ENCODE measurements at regions not wholly inside any gene's neighbourhood (a gene's known extent, or its start where the extent isn't known, plus 50 kb on each side); places are given as distances from the start of the nearest gene placed in this dataset.

- Histone ChIP-seq H3K4me1 (ENCODE audit: insufficient read depth, low read length) (peaks cover 7% of the 10 kb centered on the region), H3K4me2 (ENCODE audit: low read length) (no peak overlapping the region), H3K27ac (ENCODE audit: low read length) (no peak overlapping the region), H3K9me2 (replicated peaks; ENCODE audit: low read length) (no peaks in the 10 kb centered on the region), H3K4me3 (ENCODE audit: low read length) (no peak overlapping the region), H4K20me1 (ENCODE audit: low read length) (no peaks in the 10 kb centered on the region), H3K27me3 (ENCODE audit: low read length) (no peaks in the 10 kb centered on the region), H3K9me3 (ENCODE audit: low read length) (no peaks in the 10 kb centered on the region), H2AFZ (ENCODE audit: low read length) (no peak overlapping the region), H3F3A (ENCODE audit: low read length, unreplicated experiment) (no peaks in the 10 kb centered on the region), H3K36me3 (ENCODE audit: low read depth, low read length) (no peaks in the 10 kb centered on the region), H3K79me2 (ENCODE audit: low read length) (no peaks in the 10 kb centered on the region), H3K9ac (ENCODE audit: low read length) (no peak overlapping the region)
- no peak for TF ChIP-seq EZH2phosphoT487 (IDR thresholded peaks at IDR 0.05; ENCODE audit: borderline replicate concordance, low read length)
- no peak for TF ChIP-seq CTCF (conservative IDR thresholded peaks at IDR 0.05; ENCODE audit: low read depth, low read length)
- TF ChIP-seq EZH2 (IDR thresholded peaks at IDR 0.05; ENCODE audit: low read length, unreplicated experiment) = no peak
- ATAC-seq (no peak), DNase-seq (no peak)
- POLR2A ChIA-PET (ENCODE audit: unreplicated experiment) = no interaction called here
- CTCF ChIA-PET = no interaction called here
- no TSS peak for BruUV-seq (replicated peaks)
- intact Hi-C loops (cut with micrococcal nuclease) = no loop called here
Measured at GRCh38 chr5:124920909-124921666, 174.6 kb upstream of the ZNF608 start.

- BruUV-seq (replicated peaks) = no TSS peak
- Histone ChIP-seq H3K4me1 (ENCODE audit: insufficient read depth, low read length) (peaks cover 7% of the 10 kb centered on the region), H3F3A (ENCODE audit: low read length, unreplicated experiment) (no peaks in the 10 kb centered on the region), H2AFZ (ENCODE audit: low read length) (no peak overlapping the region), H3K27ac (ENCODE audit: low read length) (no peak overlapping the region), H4K20me1 (ENCODE audit: low read length) (no peaks in the 10 kb centered on the region), H3K27me3 (ENCODE audit: low read length) (no peaks in the 10 kb centered on the region), H3K4me2 (ENCODE audit: low read length) (no peak overlapping the region), H3K79me2 (ENCODE audit: low read length) (no peaks in the 10 kb centered on the region), H3K9me2 (replicated peaks; ENCODE audit: low read length) (no peaks in the 10 kb centered on the region), H3K9me3 (ENCODE audit: low read length) (no peaks in the 10 kb centered on the region), H3K9ac (ENCODE audit: low read length) (no peak overlapping the region), H3K4me3 (ENCODE audit: low read length) (no peak overlapping the region), H3K36me3 (ENCODE audit: low read depth, low read length) (no peaks in the 10 kb centered on the region)
- ChIA-PET CTCF (no interaction called here), POLR2A (ENCODE audit: unreplicated experiment) (no interaction called here)
- DNase-seq (peak; percentile 34), ATAC-seq (no peak)
- intact Hi-C loops (cut with micrococcal nuclease) = no loop called here
- TF ChIP-seq CTCF (conservative IDR thresholded peaks at IDR 0.05; ENCODE audit: low read depth, low read length) (no peak), EZH2 (IDR thresholded peaks at IDR 0.05; ENCODE audit: low read length, unreplicated experiment) (no peak), EZH2phosphoT487 (IDR thresholded peaks at IDR 0.05; ENCODE audit: borderline replicate concordance, low read length) (no peak)
Measured at GRCh38 chr5:124921694-124922093, 175.3 kb upstream of the ZNF608 start.

- H4K20me1 ChIP-seq (ENCODE audit: low read length) = no peaks in the 10 kb centered on the region
- H3K27me3 ChIP-seq (ENCODE audit: low read length) = no peaks in the 10 kb centered on the region
- no TSS peak for BruUV-seq (replicated peaks)
- CTCF ChIA-PET = no interaction called here
- H3K4me3 ChIP-seq (ENCODE audit: low read length) = no peak overlapping the region
- H3K9ac ChIP-seq (ENCODE audit: low read length) = no peak overlapping the region
- no peak for TF ChIP-seq EZH2 (IDR thresholded peaks at IDR 0.05; ENCODE audit: low read length, unreplicated experiment)
- no peak for TF ChIP-seq CTCF (conservative IDR thresholded peaks at IDR 0.05; ENCODE audit: low read depth, low read length)
- TF ChIP-seq EZH2phosphoT487 (IDR thresholded peaks at IDR 0.05; ENCODE audit: borderline replicate concordance, low read length) = no peak
- H3K27ac ChIP-seq (ENCODE audit: low read length) = no peak overlapping the region
- no peaks in the 10 kb centered on the region for H3K36me3 ChIP-seq (ENCODE audit: low read depth, low read length)
- no peaks in the 10 kb centered on the region for H3F3A ChIP-seq (ENCODE audit: low read length, unreplicated experiment)
- H2AFZ ChIP-seq (ENCODE audit: low read length) = no peak overlapping the region
- H3K4me2 ChIP-seq (ENCODE audit: low read length) = no peak overlapping the region
- no peaks in the 10 kb centered on the region for H3K9me2 ChIP-seq (replicated peaks; ENCODE audit: low read length)
- no peak for DNase-seq
- ATAC-seq = no peak
- no peaks in the 10 kb centered on the region for H3K9me3 ChIP-seq (ENCODE audit: low read length)
- H3K79me2 ChIP-seq (ENCODE audit: low read length) = no peaks in the 10 kb centered on the region
- POLR2A ChIA-PET (ENCODE audit: unreplicated experiment) = no interaction called here
- peaks cover 7% of the 10 kb centered on the region for H3K4me1 ChIP-seq (ENCODE audit: insufficient read depth, low read length)
- intact Hi-C loops (cut with micrococcal nuclease) = no loop called here
Measured at GRCh38 chr5:124922255-124922975, 176.0 kb upstream of the ZNF608 start.
